ENCODE measurements at regions not wholly inside any gene's neighbourhood (a gene's known extent, or its start where the extent isn't known, plus 50 kb on each side); places are given as distances from the start of the nearest gene placed in this dataset.
"Not testable (repeated sequence)": the region's sequence is repeated elsewhere in the genome, so short reads cannot be mapped to it uniquely, and the experiment has no call there.

DNA sequence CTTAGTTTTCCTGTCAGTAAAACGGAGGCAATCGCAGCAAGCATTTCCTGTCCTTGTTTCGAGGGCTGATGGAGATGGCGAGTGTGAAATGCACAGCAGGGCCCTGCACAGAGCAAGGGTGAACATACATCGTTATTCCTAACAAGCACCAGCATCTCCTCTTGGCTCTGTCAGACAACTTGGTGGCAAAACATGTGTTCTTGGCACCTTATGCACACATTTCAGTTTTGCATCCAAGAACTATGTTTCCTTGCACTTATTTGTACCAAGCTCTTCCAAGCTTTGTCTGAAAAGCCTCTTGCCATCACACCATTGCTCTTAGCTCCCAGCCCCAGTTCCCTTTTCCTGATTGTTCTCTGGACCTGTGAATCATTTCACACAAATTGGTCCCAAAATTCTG, 132.9 kb upstream of the GRB10 start:
- no peak for DNase-seq (ENCODE audit: low read depth)

DNA sequence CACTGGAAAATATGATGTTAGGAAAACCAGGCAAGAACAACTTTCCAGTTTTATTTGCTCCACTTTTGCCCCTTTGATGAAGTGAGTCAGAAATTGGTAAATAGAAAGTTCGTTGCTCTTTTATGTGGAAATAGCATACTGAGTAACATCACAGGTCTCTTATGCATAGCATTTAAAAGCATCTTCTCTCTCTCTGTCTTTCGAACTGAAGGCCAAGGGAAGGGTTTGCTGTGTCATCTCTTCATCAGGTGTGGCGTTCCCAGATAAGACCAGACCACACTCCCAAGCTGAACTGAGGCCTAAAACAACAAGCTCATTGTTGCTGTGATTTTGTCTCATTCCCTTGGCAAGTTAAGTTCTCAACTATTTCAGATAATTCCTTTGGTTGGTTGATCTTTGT, 131.8 kb upstream of the GRB10 start:
- no peak for DNase-seq (ENCODE audit: low read depth)

DNA sequence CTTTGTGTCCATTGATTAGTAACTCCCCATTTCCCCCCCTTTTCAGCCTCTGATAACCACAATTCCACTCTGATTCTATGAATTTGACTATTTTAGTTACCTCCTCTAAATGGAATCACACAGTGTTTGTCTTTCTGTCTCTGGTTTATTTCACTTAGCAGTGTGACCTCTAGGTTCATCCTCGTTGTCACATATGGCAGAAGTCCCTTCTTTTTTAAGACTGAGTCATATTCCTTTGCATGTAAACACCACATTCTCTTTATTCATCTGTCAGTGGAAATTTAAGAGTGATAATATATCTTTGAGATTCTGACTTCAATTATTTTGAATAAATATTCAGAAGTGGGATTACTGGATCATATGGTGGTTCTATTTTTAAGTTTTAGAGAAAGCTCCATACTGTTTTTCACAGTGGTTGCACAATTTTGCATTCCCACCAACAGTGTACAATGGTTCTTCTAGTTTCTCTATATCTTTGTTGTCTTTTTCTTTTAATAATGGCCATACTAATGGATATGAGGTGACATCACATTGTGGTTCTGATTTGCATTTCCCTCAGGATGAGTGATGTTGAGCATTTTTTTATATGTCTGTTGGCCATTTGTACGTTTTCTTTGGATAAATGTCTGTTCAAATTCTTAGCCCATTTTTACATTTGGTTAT, 126.1 kb upstream of the GRB10 start:
- DNase-seq (ENCODE audit: low read depth) = no peak

DNA sequence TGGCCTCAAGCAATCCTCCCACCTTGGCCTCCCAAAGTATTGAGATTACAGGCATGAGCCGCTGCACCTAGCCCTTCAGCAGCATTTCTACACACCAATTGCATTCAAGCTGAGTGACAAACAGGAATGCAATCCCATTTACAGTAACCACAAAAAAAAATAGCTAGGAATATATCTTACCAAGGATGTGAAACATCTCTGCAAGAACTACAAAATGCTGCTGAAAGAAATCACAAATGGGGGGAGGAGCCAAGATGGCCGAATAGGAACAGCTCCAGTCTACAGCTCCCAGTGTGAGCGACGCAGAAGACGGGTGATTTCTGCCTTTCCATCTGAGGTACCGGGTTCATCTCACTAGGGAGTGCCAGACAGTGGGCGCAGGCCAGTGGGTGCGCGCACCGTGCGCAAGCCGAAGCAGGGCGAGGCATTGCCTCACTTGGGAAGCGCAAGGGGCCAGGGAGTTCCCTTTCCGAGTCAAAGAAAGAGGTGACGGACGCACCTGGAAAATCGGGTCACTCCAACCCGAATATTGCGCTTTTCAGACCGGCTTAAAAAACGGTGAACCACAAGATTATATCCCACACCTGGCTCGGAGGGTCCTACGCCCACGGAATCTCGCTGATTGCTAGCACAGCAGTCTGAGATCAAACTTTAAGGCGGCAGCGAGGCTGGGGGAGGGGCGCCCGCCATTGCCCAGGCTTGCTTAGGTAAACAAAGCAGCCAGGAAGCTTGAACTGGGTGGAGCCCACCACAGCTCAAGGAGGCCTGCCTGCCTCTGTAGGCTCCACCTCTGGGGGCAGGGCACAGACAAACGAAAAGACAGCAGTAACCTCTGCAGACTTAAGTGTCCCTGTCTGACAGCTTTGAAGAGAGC, 116.1 kb upstream of the GRB10 start:
- not testable (repeated sequence) for DNase-seq (ENCODE audit: low read depth)

DNA sequence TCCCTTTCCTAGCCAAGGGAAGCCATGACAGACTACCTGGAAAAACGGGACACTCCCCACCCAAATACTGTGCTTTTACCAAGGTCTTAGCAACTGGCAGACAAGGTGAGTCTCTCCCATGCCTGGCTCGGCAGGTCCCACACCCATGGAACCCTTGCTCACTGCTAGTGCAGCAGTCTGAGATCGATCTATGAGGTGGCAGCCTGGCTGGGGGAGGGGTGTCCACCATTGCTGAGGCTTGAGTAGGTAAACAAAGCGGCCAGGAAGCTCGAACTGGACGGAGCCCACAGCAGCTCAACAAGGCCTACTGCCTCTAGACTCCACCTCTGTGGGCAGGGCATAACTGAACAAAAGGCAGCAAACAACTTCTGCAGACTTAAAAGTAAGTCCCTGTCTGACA, 104.4 kb upstream of the GRB10 start:
- DNase-seq (ENCODE audit: low read depth) = not testable (repeated sequence)

DNA sequence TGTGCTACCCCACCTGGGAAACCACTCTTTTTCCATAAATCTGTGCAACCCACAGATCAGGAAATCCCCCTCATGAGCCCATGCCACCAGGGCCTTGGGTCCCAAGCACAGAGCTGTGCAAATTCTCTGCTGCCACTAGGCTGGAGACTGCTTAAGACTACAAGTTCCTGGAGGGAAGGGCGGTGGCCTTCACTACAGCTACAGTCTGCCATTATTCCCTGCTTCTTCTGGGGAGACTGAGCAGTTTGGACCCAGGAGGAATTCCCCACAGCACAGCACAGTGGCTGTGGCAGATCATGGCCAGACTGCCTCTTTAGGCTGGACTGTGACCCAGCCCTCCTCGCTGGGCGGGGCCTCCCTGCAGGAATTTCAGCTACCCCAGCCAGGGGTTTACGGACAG, 89.7 kb upstream of the GRB10 start:
- DNase-seq (ENCODE audit: low read depth) = no peak

DNA sequence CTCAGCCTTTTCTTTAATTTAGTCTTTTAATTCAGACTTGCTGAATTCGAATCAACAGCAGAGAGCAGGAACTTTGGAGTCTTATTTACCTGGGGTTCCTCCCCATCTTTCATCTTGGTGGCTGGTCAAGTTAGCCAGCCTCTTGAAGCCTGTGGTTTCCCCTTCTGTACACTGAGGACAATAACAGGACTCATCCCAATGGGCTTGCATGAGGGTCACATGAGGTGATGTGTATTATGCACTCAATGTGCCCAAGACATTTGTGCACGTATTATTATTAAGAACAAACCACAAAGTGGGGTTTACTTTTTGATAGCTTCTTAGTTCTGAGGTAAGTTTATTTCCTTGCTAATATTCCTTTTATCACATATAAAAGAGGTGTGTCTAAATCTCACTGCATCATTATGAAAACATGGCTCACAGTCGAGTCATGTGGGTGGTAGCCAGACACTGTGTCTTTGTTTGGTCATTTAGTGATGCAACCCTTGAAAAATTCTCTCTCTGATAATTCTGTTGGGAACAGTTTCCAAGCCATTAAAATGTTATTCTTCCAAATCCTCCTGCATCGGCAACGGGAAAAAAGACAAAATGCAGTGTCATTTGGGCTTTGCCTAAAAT, 86.5 kb upstream of the GRB10 start:
- peak; percentile 57 for DNase-seq (ENCODE audit: low read depth)

DNA sequence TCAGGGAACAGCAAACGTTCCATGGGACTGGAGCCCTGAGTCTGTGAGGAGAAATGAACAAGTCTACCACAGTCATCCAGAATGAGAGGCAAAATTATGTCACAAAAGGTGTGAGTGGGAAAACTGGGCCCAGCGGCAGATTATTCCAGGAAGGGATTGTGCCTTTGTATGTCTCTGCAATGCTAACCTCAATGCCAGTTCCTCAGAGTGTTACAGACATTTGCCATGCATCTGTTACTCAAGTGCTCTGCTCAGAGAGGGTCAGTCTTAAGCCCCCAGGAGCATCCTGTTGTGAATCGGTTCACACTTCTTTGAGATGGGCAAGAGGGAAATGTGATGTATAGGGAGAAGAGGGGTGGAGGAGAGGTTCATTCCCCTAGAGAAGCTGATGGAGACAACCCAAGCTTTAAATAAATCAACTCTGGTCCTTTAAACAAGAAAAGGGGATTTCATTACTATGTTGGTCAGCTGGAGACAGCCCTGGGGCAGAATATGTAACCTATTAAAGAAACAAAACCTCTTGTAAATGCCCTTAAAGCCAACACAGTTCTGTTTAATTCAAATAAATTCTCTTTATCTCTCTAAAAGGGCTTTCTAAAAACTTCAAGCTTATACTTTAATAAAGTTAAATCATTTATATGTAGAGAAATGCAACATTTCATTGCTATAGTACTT, 85.9 kb upstream of the GRB10 start:
- DNase-seq (ENCODE audit: low read depth) = no peak

DNA sequence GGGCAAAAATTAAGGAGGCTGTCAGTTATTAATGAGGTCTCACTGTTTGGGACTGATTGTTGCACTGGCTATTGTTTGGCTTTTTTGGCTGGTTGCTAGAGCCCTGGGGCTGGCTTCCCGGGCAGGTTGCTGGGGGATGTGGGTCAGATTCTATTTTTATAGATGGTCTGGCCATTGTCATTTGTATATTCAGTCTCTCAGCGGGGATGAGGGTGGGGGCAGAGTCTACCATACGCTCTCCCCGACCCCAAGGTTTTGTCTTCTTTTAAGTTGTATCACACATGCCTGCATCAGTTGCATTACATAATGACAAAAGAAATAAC, 84.3 kb upstream of the GRB10 start:
- DNase-seq (ENCODE audit: low read depth) = no peak

DNA sequence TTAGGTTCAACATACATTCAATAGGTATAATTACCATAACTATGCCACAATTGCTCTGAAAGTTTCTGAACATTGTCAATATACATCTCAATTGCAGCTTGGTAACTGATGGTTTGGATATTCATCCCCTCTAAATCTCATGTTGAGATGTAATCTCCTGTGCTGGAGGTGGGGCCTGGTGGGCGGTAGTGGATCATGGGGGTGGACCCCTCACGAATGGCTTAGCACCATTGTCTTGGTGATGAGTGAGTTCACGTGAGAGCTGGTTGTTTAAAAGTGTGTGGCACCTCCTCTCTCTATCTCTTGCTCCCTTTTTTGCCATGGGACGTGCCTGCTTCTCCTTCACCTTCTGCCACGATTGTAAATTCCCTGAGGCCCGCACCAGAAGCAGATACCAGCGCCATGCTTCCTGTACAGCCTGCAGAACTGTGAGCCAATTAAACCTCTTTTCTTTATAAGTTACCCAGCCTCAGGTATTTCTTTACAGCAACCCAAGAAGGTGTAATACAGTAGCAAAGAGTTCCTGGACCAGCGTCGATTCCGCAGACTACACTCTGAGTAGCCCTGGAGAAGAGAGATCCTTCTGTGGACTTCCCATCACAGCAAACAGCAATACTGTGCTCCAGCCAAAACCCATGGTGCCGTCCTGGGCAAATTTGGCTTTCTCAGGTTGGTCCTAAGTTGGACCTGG, 83.8 kb upstream of the GRB10 start:
- DNase-seq (ENCODE audit: low read depth) = no peak

DNA sequence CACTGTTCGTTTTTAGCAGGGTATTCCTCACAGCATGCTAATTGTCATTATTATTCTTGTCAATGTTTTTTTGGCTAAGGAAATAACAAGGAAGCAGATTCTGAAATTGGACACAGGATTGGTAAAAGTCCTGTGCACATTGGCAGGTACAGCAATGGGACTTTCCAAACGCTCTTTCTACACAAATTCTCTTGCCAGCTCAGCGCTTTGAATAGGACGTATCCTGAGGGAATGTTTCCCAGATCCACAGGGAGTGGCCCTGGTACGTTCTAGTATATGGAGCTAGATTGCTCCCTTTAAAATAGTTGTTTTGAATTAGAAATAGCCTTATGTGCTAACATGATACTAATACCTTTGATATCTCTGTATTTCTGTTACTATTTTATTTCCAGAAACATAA, 82.8 kb upstream of the GRB10 start:
- DNase-seq (ENCODE audit: low read depth) = no peak

DNA sequence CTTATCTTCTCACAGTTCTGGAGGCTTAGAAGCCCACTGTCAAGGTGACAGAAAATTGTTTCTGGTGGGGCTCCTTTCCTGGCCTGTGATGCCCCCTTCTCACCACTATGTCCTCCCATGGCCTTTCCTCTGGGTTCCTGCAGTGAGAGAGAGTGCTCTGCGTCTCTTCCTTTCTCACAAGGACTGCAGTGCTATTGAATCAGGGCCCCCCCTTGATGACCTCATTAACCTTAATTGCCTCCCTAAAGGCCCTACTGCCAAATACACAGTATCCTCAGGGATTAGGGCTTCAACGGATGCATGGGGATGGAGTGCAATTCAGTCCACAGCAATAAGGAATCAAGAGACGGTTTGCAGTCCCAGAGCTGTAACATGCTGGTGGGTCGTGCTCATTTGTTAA, 82.0 kb upstream of the GRB10 start:
- DNase-seq (ENCODE audit: low read depth) = no peak

DNA sequence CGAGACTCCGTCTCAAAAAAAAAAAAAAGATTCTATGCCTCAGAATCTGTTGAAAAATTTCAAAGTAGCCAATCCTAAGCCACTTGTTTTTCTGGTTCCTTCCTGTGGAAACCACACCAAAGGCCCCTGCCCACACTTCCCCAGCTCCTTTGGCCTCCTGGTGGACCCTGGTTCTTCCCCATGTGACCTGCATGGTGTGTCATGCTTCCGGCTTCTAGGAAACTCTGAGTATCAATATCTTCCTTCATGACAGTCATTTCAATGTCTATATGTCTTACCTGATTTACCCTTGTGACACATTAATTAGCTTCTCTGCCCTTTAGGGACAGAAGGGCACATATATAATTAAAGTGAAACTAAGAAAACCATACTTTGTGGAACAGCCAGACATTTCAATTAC, 80.4 kb upstream of the GRB10 start:
- no peak for DNase-seq (ENCODE audit: low read depth)

DNA sequence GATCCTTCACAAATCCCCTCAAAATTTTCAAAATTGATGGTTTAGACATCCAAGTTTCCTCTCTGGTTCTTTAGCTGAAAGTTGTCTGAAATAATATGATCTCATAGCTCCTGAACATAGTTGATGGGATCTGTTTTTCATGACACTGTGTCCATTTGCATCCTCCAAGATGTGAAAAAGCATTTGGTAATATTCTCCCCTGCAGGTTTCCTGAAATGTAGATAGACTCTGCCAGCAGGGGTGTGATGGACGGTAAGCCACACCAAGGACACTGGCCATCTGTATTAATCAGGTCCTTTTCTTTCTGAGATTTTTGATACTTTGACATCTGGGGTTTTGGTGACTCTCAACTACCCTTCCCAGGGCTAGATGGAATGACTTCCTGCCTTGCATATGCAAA, 79.6 kb upstream of the GRB10 start:
- DNase-seq (ENCODE audit: low read depth) = no peak

DNA sequence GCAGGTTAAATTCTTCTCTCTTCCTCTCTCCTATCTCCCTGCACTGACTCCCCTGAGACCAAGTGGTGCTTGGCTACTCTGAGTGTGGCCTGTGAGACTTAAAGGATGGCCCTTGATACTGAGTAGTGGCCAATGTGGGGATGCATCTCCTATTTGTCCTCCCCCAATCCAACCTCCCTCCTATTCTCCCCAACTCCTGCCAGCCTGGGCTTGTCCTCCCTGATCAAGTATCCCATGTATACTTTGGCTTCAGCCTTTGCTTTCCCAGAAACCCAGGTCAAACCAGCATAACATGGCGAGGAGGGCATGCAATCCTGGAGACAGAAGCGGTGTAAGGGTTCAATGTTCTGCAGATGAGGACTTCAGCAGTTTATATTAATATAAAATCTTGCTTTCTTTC, 77.9 kb upstream of the GRB10 start:
- no peak for DNase-seq (ENCODE audit: low read depth)

DNA sequence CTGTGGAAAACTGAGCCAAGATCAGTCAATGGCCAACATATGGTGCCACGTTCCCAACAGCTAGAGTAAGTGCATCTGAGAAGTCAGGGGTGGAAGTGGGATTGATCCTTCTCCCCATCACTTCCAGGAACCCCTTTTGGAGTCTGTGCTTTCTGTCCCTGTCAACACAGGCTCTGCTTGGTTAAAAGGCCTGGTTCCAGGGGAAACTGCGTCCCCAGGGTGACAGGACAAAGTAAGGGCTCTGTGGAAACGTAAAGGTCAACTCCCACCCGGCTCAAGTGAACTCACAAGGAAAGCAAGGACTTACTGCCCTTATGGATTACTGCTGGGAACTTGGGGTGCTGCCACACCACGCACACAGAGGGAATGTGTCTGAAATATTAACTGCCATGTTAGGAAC, 77.5 kb upstream of the GRB10 start:
- DNase-seq (ENCODE audit: low read depth) = no peak

DNA sequence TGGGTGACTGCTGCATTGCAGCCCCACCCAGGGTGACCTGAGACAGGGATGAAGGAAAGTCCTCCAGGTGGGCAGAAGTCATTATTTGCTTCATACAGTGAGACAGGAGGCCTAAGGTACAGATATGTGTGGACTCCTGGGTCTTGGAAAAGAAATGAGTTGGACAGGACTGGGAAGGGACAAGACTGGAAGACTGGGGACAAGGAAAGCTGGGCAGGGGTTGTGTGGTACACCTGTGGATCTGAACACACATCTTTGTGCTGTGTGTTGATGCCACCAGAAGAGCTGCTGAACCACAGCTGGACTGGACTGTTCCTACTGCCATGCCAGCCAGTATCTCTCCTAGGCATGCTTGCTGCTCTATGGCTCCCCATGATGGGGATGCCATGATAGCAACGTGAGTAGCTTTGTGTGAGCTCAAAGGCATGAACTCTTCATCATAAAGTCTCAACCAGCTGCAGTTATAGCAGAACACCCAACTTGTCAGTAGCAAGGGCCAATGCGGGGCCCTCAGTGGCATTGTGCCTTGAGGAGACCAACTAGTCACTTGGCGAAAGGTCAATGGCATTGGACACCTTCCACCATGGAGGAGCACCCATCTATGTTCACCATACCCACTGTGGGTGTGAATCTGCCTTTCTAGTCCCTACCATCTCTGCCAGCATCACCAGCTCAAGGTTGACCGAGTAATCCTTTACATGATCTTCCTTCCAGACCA, 76.0 kb upstream of the GRB10 start:
- DNase-seq (ENCODE audit: low read depth) = no peak

DNA sequence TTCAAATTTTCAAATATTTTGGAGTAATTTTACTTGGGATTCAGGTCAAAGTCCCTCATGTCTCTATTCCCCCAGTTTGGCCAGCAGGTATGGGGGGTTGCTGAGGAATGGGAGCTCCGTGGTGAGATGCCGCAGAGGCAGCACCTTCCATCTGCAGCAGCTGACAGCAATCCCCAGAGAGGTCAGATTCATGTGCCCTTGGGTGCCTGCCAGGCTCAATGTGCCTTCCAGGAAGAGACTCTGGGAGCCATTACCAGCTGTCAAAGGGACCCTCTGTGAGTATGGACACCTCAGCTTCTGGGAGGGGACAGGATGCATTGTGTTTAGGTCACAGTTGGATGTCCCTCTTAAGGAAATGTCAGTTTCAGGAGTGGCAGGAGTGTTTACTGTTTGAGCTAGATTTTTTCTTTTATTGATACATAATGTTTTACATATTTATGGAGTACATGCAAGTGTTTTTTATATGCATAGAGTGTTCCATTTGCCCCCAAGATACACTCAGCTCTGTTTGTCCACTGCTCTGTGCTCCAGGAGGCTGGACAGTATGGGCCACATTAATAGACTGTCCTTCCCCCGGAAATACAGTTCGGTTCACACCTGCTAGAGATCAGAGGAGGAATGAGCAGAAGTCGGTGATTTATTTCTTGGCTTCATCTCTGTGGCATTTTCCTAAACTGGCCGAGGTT, 75.3 kb upstream of the GRB10 start:
- DNase-seq (ENCODE audit: low read depth) = no peak

DNA sequence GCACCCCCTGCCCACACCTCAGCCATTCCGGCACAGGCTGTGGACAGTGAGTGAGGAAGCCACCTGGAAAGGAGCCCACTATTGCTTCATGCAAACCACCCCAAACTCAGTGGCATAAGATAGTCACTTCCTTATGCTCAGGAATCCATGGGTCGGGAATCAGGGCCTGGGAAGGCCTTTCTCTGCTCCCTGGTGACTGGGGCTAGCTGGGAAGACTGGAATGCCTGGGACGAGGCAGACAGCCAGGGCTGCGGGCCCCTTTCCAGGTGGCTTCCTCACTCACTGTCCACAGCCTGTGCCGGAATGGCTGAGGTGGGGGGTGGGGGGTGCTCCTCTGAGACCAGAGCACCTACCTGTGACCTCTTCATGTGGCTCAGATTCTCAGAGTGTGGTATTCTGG, 74.1 kb upstream of the GRB10 start:
- DNase-seq (ENCODE audit: low read depth) = no peak

DNA sequence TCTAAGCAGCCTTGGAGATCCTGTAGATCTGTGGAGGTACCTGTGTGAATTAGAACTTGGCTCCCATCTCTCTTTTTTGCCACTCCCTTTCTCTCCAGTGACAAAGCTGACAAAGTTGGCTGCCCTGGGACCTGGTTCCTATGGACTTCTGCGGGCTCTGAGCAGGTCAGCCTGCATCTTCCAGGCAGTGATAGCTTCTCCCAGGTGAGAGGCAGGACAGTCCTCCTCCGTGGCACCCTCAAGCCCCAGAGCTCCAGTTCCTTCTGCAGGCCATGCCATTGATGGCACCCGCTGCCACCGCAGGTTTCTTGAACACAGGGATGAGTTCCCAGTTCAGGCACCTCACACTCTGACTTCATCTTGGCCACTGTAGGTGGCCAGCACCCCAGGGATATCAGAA, 73.5 kb upstream of the GRB10 start:
- no peak for DNase-seq (ENCODE audit: low read depth)

DNA sequence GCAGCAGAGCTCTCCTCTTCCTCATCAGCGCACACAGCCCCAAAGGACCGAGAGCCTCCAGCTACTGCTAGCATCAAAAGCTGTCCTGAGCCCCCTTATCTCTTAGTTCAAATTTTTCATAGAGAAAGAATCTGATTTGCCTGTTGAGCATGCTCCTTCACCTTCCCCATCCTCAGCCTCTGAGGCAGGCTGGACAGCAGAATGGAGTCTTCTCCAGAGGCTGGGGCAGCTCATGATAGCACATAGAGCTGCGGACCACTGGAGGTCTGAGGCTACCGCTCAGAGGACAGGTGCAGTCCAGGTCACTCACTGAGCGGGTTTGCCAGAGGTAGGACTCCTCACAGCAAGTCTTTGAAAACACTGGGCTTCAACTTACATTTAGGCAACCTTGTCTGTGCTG, 72.8 kb upstream of the GRB10 start:
- DNase-seq (ENCODE audit: low read depth) = no peak

All from fibroblast of gingiva (primary cell).